ENCODE measurements at regions not wholly inside any gene's neighbourhood (a gene's known extent, or its start where the extent isn't known, plus 50 kb on each side); places are given as distances from the start of the nearest gene placed in this dataset.

GRCh38 chr11:133693110-133693509 lies 152.2 kb downstream of the SPATA19 start:
- TF ChIP-seq POU2F2 (IDR thresholded peaks at IDR 0.05; ENCODE audit: low read depth, low read length) (no peak), POLR2AphosphoS5 (IDR thresholded peaks at IDR 0.05; ENCODE audit: low read depth, low read length) (no peak), PAX5 (IDR thresholded peaks at IDR 0.05; ENCODE audit: insufficient read depth, low read length, severe bottlenecking) (no peak), SPI1 (IDR thresholded peaks at IDR 0.05; ENCODE audit: low read depth, low read length) (no peak), POLR2A (IDR thresholded peaks at IDR 0.05; ENCODE audit: low read depth, low read length) (no peak), TAF1 (IDR thresholded peaks at IDR 0.05; ENCODE audit: low read depth, low read length) (no peak)
- FAIRE-seq (no peak), DNase-seq (ENCODE audit: insufficient read length, low spot score) (no peak)

- TF ChIP-seq SPI1 (IDR thresholded peaks at IDR 0.05; ENCODE audit: low read depth, low read length) (no peak), PAX5 (IDR thresholded peaks at IDR 0.05; ENCODE audit: insufficient read depth, low read length, severe bottlenecking) (no peak), POLR2A (IDR thresholded peaks at IDR 0.05; ENCODE audit: low read depth, low read length) (no peak), POLR2AphosphoS5 (IDR thresholded peaks at IDR 0.05; ENCODE audit: low read depth, low read length) (no peak), TAF1 (IDR thresholded peaks at IDR 0.05; ENCODE audit: low read depth, low read length) (no peak), POU2F2 (IDR thresholded peaks at IDR 0.05; ENCODE audit: low read depth, low read length) (no peak)
- no peak for FAIRE-seq
- DNase-seq (ENCODE audit: insufficient read length, low spot score) = no peak
Measured at GRCh38 chr11:133692126-133692934, 153.0 kb downstream of the SPATA19 start.

- no peak for DNase-seq (ENCODE audit: insufficient read length, low spot score)
- no peak for FAIRE-seq
- TF ChIP-seq POU2F2 (IDR thresholded peaks at IDR 0.05; ENCODE audit: low read depth, low read length) (no peak), TAF1 (IDR thresholded peaks at IDR 0.05; ENCODE audit: low read depth, low read length) (no peak), POLR2A (IDR thresholded peaks at IDR 0.05; ENCODE audit: low read depth, low read length) (no peak), PAX5 (IDR thresholded peaks at IDR 0.05; ENCODE audit: insufficient read depth, low read length, severe bottlenecking) (no peak), POLR2AphosphoS5 (IDR thresholded peaks at IDR 0.05; ENCODE audit: low read depth, low read length) (no peak), SPI1 (IDR thresholded peaks at IDR 0.05; ENCODE audit: low read depth, low read length) (no peak)
Measured at GRCh38 chr11:133687781-133688180, 155.5 kb upstream of the OPCML start.

DNA sequence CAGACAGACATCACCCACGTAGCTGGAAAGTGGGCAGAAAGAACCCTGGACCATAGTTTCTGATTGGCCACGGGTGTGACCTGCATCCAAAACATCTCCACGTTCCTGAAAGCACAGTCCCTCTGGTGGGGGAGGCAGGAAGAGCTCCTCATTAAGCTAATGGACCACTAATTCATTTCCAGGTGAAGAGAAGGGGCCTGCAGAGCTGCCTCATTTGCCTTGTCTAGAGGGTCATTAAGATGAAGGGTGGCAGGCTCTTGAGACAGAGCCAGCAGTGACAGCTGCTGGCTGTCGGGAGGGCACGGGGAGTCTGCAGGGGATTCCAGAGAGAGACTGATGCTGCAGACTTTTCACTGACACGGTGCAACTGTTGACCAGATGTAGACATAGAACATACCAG lies 149.6 kb upstream of the OPCML start:
- TF ChIP-seq POLR2AphosphoS5 (IDR thresholded peaks at IDR 0.05; ENCODE audit: low read depth, low read length) = no peak
- TF ChIP-seq POLR2A (IDR thresholded peaks at IDR 0.05; ENCODE audit: low read depth, low read length) = no peak
- TF ChIP-seq TAF1 (IDR thresholded peaks at IDR 0.05; ENCODE audit: low read depth, low read length) = no peak
- TF ChIP-seq PAX5 (IDR thresholded peaks at IDR 0.05; ENCODE audit: insufficient read depth, low read length, severe bottlenecking) = no peak
- TF ChIP-seq SPI1 (IDR thresholded peaks at IDR 0.05; ENCODE audit: low read depth, low read length) = no peak
- TF ChIP-seq POU2F2 (IDR thresholded peaks at IDR 0.05; ENCODE audit: low read depth, low read length) = no peak
- FAIRE-seq (no peak), DNase-seq (ENCODE audit: insufficient read length, low spot score) (no peak)

- TF ChIP-seq TAF1 (IDR thresholded peaks at IDR 0.05; ENCODE audit: low read depth, low read length) = no peak
- no peak for TF ChIP-seq POLR2A (IDR thresholded peaks at IDR 0.05; ENCODE audit: low read depth, low read length)
- TF ChIP-seq POU2F2 (IDR thresholded peaks at IDR 0.05; ENCODE audit: low read depth, low read length) = no peak
- TF ChIP-seq SPI1 (IDR thresholded peaks at IDR 0.05; ENCODE audit: low read depth, low read length) = no peak
- no peak for TF ChIP-seq PAX5 (IDR thresholded peaks at IDR 0.05; ENCODE audit: insufficient read depth, low read length, severe bottlenecking)
- TF ChIP-seq POLR2AphosphoS5 (IDR thresholded peaks at IDR 0.05; ENCODE audit: low read depth, low read length) = no peak
- FAIRE-seq (no peak), DNase-seq (ENCODE audit: insufficient read length, low spot score) (no peak)
Measured at GRCh38 chr11:133679896-133680295, 147.6 kb upstream of the OPCML start.

DNA sequence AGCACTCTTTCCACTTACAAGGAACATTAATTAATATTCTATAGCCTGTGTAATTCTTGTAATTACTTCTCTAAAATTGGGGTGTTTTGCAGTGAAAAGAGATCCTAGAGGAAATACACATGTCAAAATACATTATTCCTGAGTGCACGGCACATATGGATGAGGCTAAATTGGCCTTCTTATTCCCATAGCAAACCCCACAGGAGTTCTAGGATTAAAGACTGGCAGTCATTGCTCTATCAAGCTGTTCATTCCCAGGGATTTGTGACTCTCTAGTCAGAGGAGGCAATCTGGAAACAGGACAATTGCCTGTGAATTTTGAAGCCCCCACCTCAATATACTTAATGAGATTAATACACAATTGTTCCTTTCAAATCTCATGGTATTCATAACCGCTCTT lies 145.9 kb upstream of the OPCML start:
- no peak for FAIRE-seq
- TF ChIP-seq PAX5 (IDR thresholded peaks at IDR 0.05; ENCODE audit: insufficient read depth, low read length, severe bottlenecking) (no peak), SPI1 (IDR thresholded peaks at IDR 0.05; ENCODE audit: low read depth, low read length) (no peak), POU2F2 (IDR thresholded peaks at IDR 0.05; ENCODE audit: low read depth, low read length) (no peak), POLR2A (IDR thresholded peaks at IDR 0.05; ENCODE audit: low read depth, low read length) (no peak), POLR2AphosphoS5 (IDR thresholded peaks at IDR 0.05; ENCODE audit: low read depth, low read length) (no peak), TAF1 (IDR thresholded peaks at IDR 0.05; ENCODE audit: low read depth, low read length) (no peak)
- DNase-seq (ENCODE audit: insufficient read length, low spot score) = no peak

GRCh38 chr11:133677387-133677786 lies 145.1 kb upstream of the OPCML start:
- FAIRE-seq (no peak), DNase-seq (ENCODE audit: insufficient read length, low spot score) (no peak)
- TF ChIP-seq POLR2A (IDR thresholded peaks at IDR 0.05; ENCODE audit: low read depth, low read length) (no peak), PAX5 (IDR thresholded peaks at IDR 0.05; ENCODE audit: insufficient read depth, low read length, severe bottlenecking) (no peak)

- DNase-seq (ENCODE audit: insufficient read length, low spot score) (no peak), FAIRE-seq (no peak)
- TF ChIP-seq POU2F2 (IDR thresholded peaks at IDR 0.05; ENCODE audit: low read depth, low read length) (no peak), PAX5 (IDR thresholded peaks at IDR 0.05; ENCODE audit: insufficient read depth, low read length, severe bottlenecking) (no peak), SPI1 (IDR thresholded peaks at IDR 0.05; ENCODE audit: low read depth, low read length) (no peak), POLR2AphosphoS5 (IDR thresholded peaks at IDR 0.05; ENCODE audit: low read depth, low read length) (no peak), TAF1 (IDR thresholded peaks at IDR 0.05; ENCODE audit: low read depth, low read length) (no peak), POLR2A (IDR thresholded peaks at IDR 0.05; ENCODE audit: low read depth, low read length) (no peak)
Measured at GRCh38 chr11:133676265-133676664, 144.0 kb upstream of the OPCML start.

GRCh38 chr11:133669371-133670053 lies 137.2 kb upstream of the OPCML start:
- no peak for DNase-seq (ENCODE audit: insufficient read length, low spot score)
- TF ChIP-seq TAF1 (IDR thresholded peaks at IDR 0.05; ENCODE audit: low read depth, low read length) (no peak), PAX5 (IDR thresholded peaks at IDR 0.05; ENCODE audit: insufficient read depth, low read length, severe bottlenecking) (no peak), POU2F2 (IDR thresholded peaks at IDR 0.05; ENCODE audit: low read depth, low read length) (no peak), POLR2A (IDR thresholded peaks at IDR 0.05; ENCODE audit: low read depth, low read length) (no peak), POLR2AphosphoS5 (IDR thresholded peaks at IDR 0.05; ENCODE audit: low read depth, low read length) (no peak), SPI1 (IDR thresholded peaks at IDR 0.05; ENCODE audit: low read depth, low read length) (no peak)
- no peak for FAIRE-seq
